ENCODE measurements at regions not wholly inside any gene's neighbourhood (a gene's known extent, or its start where the extent isn't known, plus 50 kb on each side); places are given as distances from the start of the nearest gene placed in this dataset.

DNA sequence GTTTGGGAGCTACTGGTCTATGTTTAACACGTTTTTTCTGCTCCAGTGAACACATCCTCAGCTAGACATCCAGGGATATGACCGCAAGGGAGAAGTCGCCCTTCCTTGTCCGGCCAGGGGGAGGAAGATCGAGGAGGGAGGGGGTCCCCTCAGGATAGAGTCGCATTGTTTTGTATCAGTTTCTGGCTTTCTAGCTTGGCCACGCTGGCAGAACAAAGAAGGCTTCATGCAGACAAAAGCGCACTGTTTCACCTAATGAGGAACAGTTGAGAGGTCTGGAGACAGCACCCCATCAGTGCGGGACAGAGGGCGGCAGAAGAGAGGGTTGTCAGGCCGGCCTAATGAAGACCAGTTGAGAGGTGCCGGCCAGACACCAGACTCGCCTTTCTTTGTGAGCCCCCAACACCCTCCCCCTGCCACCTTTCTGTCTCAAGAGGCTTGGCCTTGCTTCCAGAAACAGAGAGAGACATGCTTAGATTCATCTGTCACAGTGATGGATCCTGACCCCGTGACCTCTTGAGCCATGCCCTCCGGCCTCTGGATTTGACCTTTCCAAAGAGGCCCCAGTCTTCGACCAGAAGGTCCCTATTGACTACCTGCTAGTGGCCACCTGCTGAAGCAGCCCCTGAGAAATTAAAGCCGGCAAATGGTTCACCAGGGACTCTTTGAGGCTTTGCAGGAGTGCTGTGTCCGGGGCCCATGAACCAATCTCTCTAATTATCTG lies 254.7 kb upstream of the TBX3 start:
- intact Hi-C loops (cut with micrococcal nuclease) = no loop called here
- no peak for DNase-seq (ENCODE audit: low spot score)
- Mint-ChIP-seq H3K9me3 (peaks cover 9% of the 10 kb centered on the region), H3K36me3 (ENCODE audit: low read depth) (no peaks in the 10 kb centered on the region), H3K4me3 (ENCODE audit: low read depth) (no peak overlapping the region), H3K4me1 (ENCODE audit: low read depth) (no peaks in the 10 kb centered on the region), H3K27me3 (ENCODE audit: low read depth) (no peaks in the 10 kb centered on the region), H3K27ac (no peak overlapping the region)

DNA sequence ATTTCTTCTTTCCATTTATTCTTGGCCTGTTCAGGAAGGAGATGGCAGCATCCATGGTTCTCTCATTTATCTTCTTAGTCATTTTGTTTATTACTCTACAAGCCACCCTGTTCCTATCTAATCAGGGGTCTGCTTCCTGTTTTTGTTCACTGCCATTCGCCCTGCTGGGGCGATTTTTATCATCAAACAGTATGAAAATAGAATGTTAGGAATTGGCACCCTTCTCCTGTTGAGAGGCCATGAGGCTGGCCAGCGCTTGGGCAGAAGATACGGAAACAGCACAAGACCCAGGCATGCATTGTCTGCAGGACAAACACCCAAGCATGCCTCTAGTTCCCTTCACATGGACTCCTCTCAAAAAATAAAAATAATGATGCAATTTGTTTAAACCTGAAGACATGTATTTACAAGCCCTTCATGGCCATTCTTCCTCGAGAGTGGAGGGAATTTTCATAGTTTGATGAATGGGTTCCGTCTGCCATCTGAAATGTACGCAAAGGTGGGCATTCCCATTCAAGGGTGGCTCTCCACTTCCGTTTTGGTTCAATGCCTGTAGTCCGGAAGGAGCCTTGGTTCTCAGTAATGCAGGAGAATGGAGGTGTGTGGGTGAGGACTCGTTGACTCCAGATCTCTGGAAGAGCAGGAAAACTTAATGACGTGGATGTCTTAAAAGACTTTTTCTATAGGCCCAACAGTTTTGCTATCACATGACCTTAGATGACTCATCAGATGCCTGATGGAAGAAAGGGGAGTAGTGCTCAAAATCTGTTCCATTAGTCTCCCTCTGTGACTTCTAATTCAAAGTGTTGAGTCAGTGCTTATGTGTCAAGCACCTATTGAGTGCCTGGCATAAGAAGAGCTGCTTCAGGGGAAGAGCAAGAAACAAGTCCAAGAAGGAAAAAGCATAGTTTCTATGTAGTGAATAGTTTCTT lies 252.4 kb upstream of the TBX3 start:
- intact Hi-C loops (cut with micrococcal nuclease) = no loop called here
- DNase-seq (ENCODE audit: low spot score) = no peak

DNA sequence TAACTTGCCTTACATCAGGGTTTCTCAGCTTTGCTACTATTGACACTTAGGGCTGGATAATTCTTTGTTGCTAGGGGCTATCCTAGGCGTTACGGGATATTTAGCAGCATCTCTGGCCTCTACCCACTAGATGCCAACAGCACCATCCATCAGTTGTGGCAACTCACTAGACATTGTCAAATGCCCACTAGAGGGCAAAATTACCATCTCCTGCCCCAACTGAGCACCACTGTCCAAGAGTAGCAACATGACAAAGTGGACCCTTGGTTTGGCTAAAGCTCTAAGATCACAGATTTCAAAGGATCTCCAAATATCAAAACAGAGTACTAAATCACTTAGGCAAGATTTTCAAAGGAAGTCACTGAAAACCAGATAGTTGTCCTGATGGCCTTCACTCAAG lies 251.7 kb upstream of the TBX3 start:
- H3K4me1 Mint-ChIP-seq (ENCODE audit: low read depth) = no peaks in the 10 kb centered on the region
- H3K9me3 Mint-ChIP-seq = peaks cover 14% of the 10 kb centered on the region
- H3K27me3 Mint-ChIP-seq (ENCODE audit: low read depth) = no peaks in the 10 kb centered on the region
- H3K36me3 Mint-ChIP-seq (ENCODE audit: low read depth) = no peaks in the 10 kb centered on the region
- no peak for DNase-seq (ENCODE audit: low spot score)
- H3K4me3 Mint-ChIP-seq (ENCODE audit: low read depth) = no peak overlapping the region
- intact Hi-C loops (cut with micrococcal nuclease) = no loop called here
- no peak overlapping the region for H3K27ac Mint-ChIP-seq

More for the DNA sequence above, 252.4 kb upstream of the TBX3 start:
- no peaks in the 10 kb centered on the region for H3K27me3 Mint-ChIP-seq (ENCODE audit: low read depth)
- no peak overlapping the region for H3K4me3 Mint-ChIP-seq (ENCODE audit: low read depth)
- H3K36me3 Mint-ChIP-seq (ENCODE audit: low read depth) = no peaks in the 10 kb centered on the region
- no peak overlapping the region for H3K27ac Mint-ChIP-seq
- H3K9me3 Mint-ChIP-seq = peaks cover 9% of the 10 kb centered on the region
- no peaks in the 10 kb centered on the region for H3K4me1 Mint-ChIP-seq (ENCODE audit: low read depth)

DNA sequence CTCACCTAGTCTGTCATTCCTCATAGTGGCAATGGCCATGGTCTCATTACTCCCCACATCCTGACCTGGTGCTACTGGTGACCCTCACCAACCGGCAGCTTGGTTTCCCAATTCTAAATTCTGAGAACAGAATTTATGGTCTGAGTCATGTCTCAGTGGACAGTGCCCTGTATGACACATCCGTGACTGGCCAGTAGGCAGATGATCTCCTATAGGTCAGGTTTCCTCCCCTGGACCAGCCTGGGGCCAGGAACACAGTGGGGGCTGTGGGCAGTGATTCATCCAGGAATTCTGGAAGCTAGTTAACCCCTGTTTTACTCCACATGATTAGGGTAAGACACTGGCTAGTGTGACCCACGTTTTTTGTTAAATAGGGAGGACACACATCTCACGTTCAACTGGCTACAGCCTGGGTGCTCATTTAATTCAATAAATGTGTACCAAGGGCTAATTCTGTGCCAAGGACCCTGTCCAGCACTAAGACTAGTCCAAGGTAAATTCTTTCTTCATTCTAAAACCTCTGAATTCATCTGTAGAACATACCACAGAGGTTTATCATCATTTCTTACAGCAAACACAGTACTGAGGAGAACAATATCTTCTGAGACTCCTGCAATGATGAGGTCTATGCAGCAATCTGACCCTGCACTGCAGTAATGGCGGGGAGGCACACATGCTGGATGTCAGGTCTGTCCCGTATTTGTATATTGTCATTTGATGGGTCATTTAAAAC lies 249.6 kb upstream of the TBX3 start:
- intact Hi-C loops (cut with micrococcal nuclease) = no loop called here
- DNase-seq (ENCODE audit: low spot score) = no peak
- no peaks in the 10 kb centered on the region for H3K27me3 Mint-ChIP-seq (ENCODE audit: low read depth)
- no peaks in the 10 kb centered on the region for H3K4me1 Mint-ChIP-seq (ENCODE audit: low read depth)
- H3K9me3 Mint-ChIP-seq = peaks cover 14% of the 10 kb centered on the region
- H3K4me3 Mint-ChIP-seq (ENCODE audit: low read depth) = no peak overlapping the region
- H3K27ac Mint-ChIP-seq = no peak overlapping the region
- H3K36me3 Mint-ChIP-seq (ENCODE audit: low read depth) = no peaks in the 10 kb centered on the region

DNA sequence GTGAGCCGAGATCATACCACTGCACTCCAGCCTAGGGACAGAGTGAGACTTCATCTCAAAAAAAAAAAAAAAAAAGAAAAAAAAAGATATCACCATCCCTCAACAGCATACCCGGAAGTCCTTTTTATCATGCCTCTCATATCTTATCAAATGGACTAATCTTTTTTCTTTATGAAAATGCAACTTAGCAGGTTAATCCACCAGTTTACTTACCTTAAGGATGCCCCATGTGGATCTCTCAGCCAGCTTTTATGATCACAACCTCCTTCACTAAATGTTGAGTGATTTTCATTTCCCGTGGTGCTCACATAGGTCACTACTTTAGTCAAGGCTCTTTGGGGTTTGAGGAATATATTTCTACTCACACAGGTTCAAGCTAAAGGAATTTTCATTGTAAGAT lies 248.8 kb upstream of the TBX3 start:
- intact Hi-C loops (cut with micrococcal nuclease) = no loop called here
- H3K4me1 Mint-ChIP-seq (ENCODE audit: low read depth) = no peaks in the 10 kb centered on the region
- DNase-seq (ENCODE audit: low spot score) = no peak
- H3K4me3 Mint-ChIP-seq (ENCODE audit: low read depth) = no peak overlapping the region
- H3K27me3 Mint-ChIP-seq (ENCODE audit: low read depth) = no peaks in the 10 kb centered on the region
- H3K36me3 Mint-ChIP-seq (ENCODE audit: low read depth) = no peaks in the 10 kb centered on the region
- H3K27ac Mint-ChIP-seq = no peak overlapping the region
- peaks cover 18% of the 10 kb centered on the region for H3K9me3 Mint-ChIP-seq

DNA sequence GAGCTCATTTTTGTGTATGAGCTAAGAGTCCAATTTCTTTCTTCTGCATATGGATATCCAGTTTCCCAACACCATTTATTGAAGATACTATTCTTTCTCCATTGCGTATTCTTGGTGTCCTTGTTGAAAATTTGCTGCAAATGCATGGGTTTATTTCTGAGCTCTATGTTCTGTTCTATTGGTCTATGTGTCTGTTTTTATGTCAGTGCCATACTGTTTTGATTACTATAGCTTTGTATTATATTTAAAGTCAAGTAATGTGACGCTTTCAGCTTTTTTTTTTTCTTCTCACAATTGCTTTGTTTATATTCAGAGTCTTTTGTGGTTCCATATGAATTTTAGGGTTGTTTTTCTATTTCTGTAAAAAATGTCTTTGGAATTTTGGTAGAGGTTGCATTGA lies 247.1 kb upstream of the TBX3 start:
- no peaks in the 10 kb centered on the region for H3K4me1 Mint-ChIP-seq (ENCODE audit: low read depth)
- no peaks in the 10 kb centered on the region for H3K27me3 Mint-ChIP-seq (ENCODE audit: low read depth)
- intact Hi-C loops (cut with micrococcal nuclease) = no loop called here
- peaks cover 9% of the 10 kb centered on the region for H3K9me3 Mint-ChIP-seq
- H3K27ac Mint-ChIP-seq = no peak overlapping the region
- DNase-seq (ENCODE audit: low spot score) = no peak
- H3K36me3 Mint-ChIP-seq (ENCODE audit: low read depth) = no peaks in the 10 kb centered on the region
- H3K4me3 Mint-ChIP-seq (ENCODE audit: low read depth) = no peak overlapping the region

DNA sequence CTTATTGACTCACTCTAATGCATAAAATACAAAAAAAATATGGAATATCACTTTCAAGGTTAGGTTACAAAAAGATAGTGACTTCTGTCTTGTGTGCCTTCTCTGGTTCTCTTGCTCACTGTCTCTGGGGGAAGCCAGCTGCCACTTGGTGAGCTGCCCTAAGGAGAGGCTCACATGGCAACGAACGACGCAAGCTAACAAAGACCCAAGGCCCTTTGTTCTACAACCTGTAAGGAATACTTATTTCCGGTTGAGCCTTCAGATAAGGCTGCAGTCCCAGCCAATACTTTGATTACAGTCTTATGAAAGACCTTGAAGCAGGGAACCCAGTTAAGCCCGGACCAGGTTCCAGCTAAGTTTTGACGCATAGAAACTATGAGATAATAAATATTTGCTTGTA lies 242.4 kb upstream of the TBX3 start:
- H3K9me3 Mint-ChIP-seq = peaks cover 13% of the 10 kb centered on the region
- no peaks in the 10 kb centered on the region for H3K4me1 Mint-ChIP-seq (ENCODE audit: low read depth)
- no peak overlapping the region for H3K27ac Mint-ChIP-seq
- H3K27me3 Mint-ChIP-seq (ENCODE audit: low read depth) = no peaks in the 10 kb centered on the region
- no peak overlapping the region for H3K4me3 Mint-ChIP-seq (ENCODE audit: low read depth)
- intact Hi-C loops (cut with micrococcal nuclease) = no loop called here
- no peaks in the 10 kb centered on the region for H3K36me3 Mint-ChIP-seq (ENCODE audit: low read depth)
- DNase-seq (ENCODE audit: low spot score) = no peak

DNA sequence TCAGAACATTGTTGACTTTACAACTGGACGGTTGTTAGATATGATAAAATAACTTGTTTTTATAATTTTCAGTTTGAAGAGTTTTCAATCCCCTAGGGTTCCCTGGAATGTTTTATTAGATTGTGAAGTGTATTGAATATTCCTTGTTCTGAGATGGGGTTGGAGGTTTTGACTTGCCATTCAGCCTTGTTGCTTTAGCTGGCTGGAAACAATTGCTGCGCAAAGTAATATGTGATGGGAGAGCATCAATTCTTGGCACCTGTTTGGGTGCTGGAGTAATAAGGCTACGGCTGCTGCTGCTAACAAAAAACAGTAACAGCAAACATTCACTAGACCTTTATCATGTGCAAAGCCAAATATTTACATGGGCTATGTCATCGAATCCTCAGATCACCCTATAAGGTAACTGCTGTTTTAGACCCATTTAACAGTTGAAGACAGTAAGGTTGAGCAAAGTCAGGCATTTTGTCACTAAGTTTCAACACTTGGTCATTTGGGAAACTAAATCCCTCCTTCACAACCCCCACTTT lies 241.0 kb upstream of the TBX3 start:
- intact Hi-C loops (cut with micrococcal nuclease) = no loop called here
- Mint-ChIP-seq H3K4me3 (ENCODE audit: low read depth) (no peak overlapping the region), H3K9me3 (peaks cover 10% of the 10 kb centered on the region), H3K36me3 (ENCODE audit: low read depth) (no peaks in the 10 kb centered on the region), H3K27ac (no peak overlapping the region), H3K27me3 (ENCODE audit: low read depth) (no peaks in the 10 kb centered on the region), H3K4me1 (ENCODE audit: low read depth) (no peaks in the 10 kb centered on the region)
- no peak for DNase-seq (ENCODE audit: low spot score)

DNA sequence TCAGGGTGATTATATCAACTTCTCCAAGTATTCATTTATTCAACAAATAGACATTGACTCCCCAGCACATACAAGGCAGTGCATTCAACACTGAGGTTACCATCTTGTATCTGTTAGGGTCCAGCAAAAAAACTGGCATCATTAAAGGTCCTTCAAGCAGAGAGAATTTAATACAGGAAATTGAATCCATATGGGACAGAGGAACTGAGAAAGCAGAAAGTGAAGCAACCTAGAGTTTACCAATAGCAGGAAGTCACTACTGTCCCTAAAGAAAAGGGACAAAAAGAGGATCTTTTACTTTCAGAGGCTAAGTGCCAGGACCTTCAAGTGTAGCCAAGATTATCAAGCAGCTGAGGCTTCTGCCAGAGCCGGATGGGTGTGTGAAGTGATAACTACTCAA lies 237.8 kb upstream of the TBX3 start:
- no peak overlapping the region for H3K27ac Mint-ChIP-seq
- intact Hi-C loops (cut with micrococcal nuclease) = no loop called here
- DNase-seq (ENCODE audit: low spot score) = no peak
- H3K9me3 Mint-ChIP-seq = peaks cover 5% of the 10 kb centered on the region
- H3K36me3 Mint-ChIP-seq (ENCODE audit: low read depth) = no peaks in the 10 kb centered on the region
- no peaks in the 10 kb centered on the region for H3K4me1 Mint-ChIP-seq (ENCODE audit: low read depth)
- H3K4me3 Mint-ChIP-seq (ENCODE audit: low read depth) = no peak overlapping the region
- H3K27me3 Mint-ChIP-seq (ENCODE audit: low read depth) = no peaks in the 10 kb centered on the region

DNA sequence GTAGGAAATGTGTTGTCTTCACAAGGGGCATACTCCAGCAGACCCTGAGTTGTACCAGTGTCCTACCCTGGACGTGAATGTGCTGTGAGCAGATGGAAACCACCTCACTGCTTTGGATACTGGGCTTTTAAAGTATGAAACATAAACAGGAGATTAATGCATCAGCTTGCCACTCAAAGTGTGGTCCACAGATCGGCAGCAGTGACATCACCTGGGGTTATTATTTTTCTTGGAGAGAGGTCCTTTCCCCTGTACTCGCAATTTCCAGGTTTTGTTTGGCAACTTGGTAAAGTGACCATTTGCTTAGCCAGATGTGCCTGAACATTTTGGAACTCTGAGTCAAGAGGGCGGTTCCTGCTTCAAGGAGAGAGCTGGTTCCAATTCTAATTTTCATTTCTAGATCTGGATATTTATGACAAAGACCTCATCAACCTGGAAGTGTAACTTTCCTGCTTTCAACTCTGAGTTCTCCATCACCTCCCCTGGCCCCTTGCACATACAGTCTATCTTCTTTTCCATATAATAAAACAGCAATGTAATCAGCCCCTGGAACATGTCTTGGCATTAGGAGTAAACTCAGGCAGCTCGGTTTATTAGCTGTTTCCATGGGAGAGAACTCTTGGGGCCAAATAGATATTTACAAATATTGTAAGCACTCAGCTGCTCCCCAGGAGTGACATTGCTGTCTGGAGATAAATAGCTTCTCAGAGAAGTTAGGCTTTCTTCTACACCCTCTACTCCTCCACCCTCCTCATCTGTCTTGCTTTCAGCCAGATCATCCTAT lies 237.0 kb upstream of the TBX3 start:
- Mint-ChIP-seq H3K4me3 (ENCODE audit: low read depth) (no peak overlapping the region), H3K27me3 (ENCODE audit: low read depth) (no peaks in the 10 kb centered on the region), H3K27ac (no peak overlapping the region), H3K4me1 (ENCODE audit: low read depth) (no peaks in the 10 kb centered on the region), H3K9me3 (peaks cover 5% of the 10 kb centered on the region), H3K36me3 (ENCODE audit: low read depth) (no peaks in the 10 kb centered on the region)
- DNase-seq (ENCODE audit: low spot score) = no peak
- intact Hi-C loops (cut with micrococcal nuclease) = no loop called here

DNA sequence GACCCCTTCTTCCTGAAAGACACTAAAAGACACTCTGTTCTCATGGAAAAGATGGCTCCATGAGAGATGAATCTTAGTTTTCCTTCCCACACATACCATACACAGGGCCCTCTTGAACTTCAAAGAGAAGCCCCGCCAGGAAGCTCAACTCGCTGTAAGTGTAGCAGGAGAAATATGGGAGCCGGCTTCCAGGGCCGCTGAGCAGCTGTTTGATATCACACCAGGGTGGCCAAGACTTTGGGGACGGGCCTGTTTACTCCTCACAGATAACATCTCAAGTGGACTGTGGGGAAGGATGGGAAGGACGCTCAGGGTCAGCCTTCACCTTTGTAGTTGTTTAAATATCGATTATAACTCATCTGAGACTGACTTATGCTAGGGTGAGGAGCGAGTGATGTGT lies 235.5 kb upstream of the TBX3 start:
- no peak overlapping the region for H3K4me3 Mint-ChIP-seq (ENCODE audit: low read depth)
- H3K36me3 Mint-ChIP-seq (ENCODE audit: low read depth) = no peaks in the 10 kb centered on the region
- H3K27ac Mint-ChIP-seq = no peak overlapping the region
- H3K27me3 Mint-ChIP-seq (ENCODE audit: low read depth) = no peaks in the 10 kb centered on the region
- H3K4me1 Mint-ChIP-seq (ENCODE audit: low read depth) = no peaks in the 10 kb centered on the region
- intact Hi-C loops (cut with micrococcal nuclease) = no loop called here
- H3K9me3 Mint-ChIP-seq = peaks cover 5% of the 10 kb centered on the region
- no peak for DNase-seq (ENCODE audit: low spot score)

DNA sequence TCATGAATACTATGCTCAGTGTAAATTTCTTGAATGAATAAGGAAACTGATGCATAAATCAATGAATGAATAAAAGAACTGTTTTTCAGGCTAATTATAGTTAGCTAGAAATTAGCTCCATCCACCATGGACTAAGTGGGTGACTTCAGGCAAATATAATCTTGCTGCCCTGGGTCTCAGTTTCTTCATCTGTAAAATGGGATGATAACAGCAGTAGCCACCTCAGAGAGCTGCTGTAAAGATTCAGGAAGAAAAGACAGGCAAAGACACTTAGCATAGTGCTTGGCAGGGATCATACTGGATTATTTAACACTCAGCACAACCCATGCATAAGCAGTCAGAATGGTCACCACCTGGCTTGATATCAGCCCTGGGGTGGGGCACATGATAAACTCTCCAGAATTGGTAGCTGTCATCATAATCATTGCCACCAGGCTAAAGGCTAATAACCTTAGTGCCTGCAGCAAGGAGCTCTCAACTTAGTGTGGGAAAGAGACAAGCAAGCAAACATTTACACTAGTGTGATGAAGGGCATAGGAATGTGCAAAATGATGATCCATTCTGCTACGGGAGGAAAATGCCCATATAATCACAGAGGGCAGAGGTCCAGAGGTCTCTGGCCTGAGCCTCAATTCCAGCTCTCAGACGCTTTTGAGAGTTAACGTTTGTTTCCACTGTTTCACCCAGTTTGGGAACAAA lies 234.7 kb upstream of the TBX3 start:
- intact Hi-C loops (cut with micrococcal nuclease) = no loop called here
- H3K9me3 Mint-ChIP-seq = peaks cover 4% of the 10 kb centered on the region
- H3K27me3 Mint-ChIP-seq (ENCODE audit: low read depth) = no peaks in the 10 kb centered on the region
- no peak overlapping the region for H3K4me3 Mint-ChIP-seq (ENCODE audit: low read depth)
- no peak for DNase-seq (ENCODE audit: low spot score)
- H3K4me1 Mint-ChIP-seq (ENCODE audit: low read depth) = no peaks in the 10 kb centered on the region
- no peak overlapping the region for H3K27ac Mint-ChIP-seq
- H3K36me3 Mint-ChIP-seq (ENCODE audit: low read depth) = no peaks in the 10 kb centered on the region

Data from activated T-helper 2 cell treated with anti-CD3 and anti-CD28 coated beads, Interferon-gamma antibody, Interleukin-2, Interleukin-4, amounts not matched to agents 10 μg/mL and 5 μg/mL and 100 μg/mL, durations not matched to agents 14 hours and 24 hours and 36 hours (primary cell).